A673 (cell line): ENCODE measurements at regions not wholly inside any gene's neighbourhood (a gene's known extent, or its start where the extent isn't known, plus 50 kb on each side); places are given as distances from the start of the nearest gene placed in this dataset.

Source experiments
- BruUV-seq: library from RNA; stranded (reverse); fragments of 400-500 nt; replicated peaks from 2 replicates; lab custom pipeline; 2021; lab: Mats Ljungman, UMichigan
- CTCF ChIA-PET: fragments of 300-600 bp; sonication (Branson Sonifier 250); formaldehyde crosslinking; loops from one replicate; lab custom pipeline; 2022; ENCODE audit warnings: antibody characterized with exemption; lab: Charles Lee
- POLR2A ChIA-PET: fragments of 300-600 bp; sonication (Branson Sonifier 250); formaldehyde crosslinking; loops from one replicate; lab custom pipeline; 2022; ENCODE audit warnings: antibody characterized with exemption; ENCODE audit not compliant: low non-redundant PET; lab: Charles Lee
- DNase-seq: peaks from one replicate; pipeline ENCODE4 v3.0.0-alpha.2; 2015; ENCODE audit warnings: low spot score
- H3K27ac ChIP-seq: fragments of 200-600 bp; sonication (generic); 2 replicates; pipeline ENCODE4 v1.5.1; 2016; ENCODE audit warnings: mixed run types, low read depth, mild to moderate bottlenecking, mixed read lengths, antibody characterized with exemption, low read length; ENCODE audit not compliant: poor library complexity, severe bottlenecking
- H3K27me3 ChIP-seq: fragments of 200-600 bp; sonication (generic); replicated peaks from 2 replicates; pipeline ENCODE4 v1.6.1; 2017; ENCODE audit warnings: mixed run types, low read depth, mild to moderate bottlenecking, mixed read lengths, antibody characterized with exemption, low read length; ENCODE audit not compliant: insufficient read depth, poor library complexity
- H3K36me3 ChIP-seq: fragments of 200-600 bp; sonication (generic); 2 replicates; pipeline ENCODE4 v1.6.1; 2016; ENCODE audit warnings: mixed run types, mild to moderate bottlenecking, mixed read lengths, antibody characterized with exemption, low read length; ENCODE audit not compliant: insufficient read depth, poor library complexity, severe bottlenecking
- H3K4me1 ChIP-seq: fragments of 200-600 bp; sonication (generic); 2 replicates; pipeline ENCODE4 v1.6.1; 2017; ENCODE audit warnings: mixed run types, mild to moderate bottlenecking, mixed read lengths, antibody characterized with exemption, low read length; ENCODE audit not compliant: insufficient read depth, poor library complexity, severe bottlenecking
- H3K4me3 ChIP-seq: fragments of 200-600 bp; sonication (generic); 2 replicates; pipeline ENCODE4 v1.5.1; 2016; ENCODE audit warnings: low read depth, mixed run types, mild to moderate bottlenecking, mixed read lengths, low read length; ENCODE audit not compliant: poor library complexity, severe bottlenecking
- H3K9me3 ChIP-seq: fragments of 200-600 bp; sonication (generic); 2 replicates; pipeline ENCODE4 v1.6.1; 2016; ENCODE audit warnings: mixed run types, low read depth, mild to moderate bottlenecking, mixed read lengths, antibody characterized with exemption, low read length; ENCODE audit not compliant: poor library complexity, severe bottlenecking
- EZH2 ChIP-seq: fragments of 200-600 bp; sonication (generic); IDR thresholded peaks from 2 replicates; pipeline ENCODE4 v1.6.1; 2017; ENCODE audit warnings: borderline replicate concordance, low read depth, mild to moderate bottlenecking, mixed read lengths, antibody characterized with exemption, low read length; ENCODE audit not compliant: poor library complexity, severe bottlenecking
- intact Hi-C: fragments of 100-400 bp; cut with micrococcal nuclease; formaldehyde crosslinking; loops from one replicate; pipeline ENCODE4 v1.10.0; 2022; ENCODE audit not compliant: unreplicated experiment
- TF ChIP-seq, protein P1 (sequence below): fragments of 300-800, 200-600 bp; sonication (generic); conservative IDR thresholded peaks from 2 replicates; pipeline ENCODE4 v1.5.1; 2017; ENCODE audit warnings: low read depth, mild to moderate bottlenecking, antibody characterized with exemption, low read length, moderate library complexity, mixed read lengths

DNA sequence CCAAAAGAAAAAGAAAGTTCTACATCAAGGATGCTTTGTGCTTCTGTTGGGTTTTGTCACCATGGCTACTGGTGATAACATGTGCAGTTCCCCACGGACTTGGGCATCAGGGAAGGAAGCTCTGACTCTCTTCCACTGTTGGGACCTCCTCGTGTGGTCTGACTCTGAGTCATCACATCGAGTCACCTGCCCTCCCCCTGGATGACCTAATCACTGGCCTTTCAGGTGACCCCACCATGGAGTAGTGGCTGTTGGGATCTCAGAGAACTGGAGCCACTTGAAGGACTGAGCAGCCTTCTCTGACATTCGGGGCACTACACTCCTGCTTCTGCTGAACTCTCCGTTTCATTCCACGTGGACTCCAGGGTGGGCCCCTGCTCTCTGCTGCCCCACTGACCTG is 60.8 kb upstream of the DOCK1 start:
- DNase-seq, result no peak
- BruUV-seq, result no TSS peak

DNA sequence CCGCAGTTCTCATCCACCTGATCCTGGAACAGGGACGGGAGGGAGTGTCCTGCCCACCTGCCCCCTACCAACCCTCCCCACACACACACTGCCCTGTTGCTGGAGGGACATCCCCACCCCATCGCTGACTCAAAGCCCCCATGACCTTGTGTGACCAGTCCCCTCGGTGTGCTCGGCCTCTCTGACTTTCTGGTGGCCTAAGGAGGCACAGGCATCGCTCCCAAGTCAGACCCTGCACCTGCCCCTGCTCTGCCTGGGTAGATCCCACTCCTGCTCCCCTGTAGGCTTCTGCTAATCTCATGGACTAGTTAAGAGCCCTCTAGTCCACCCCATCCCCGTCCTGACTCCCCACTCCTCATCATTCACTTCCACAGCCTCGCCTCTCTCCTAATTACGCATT is 58.8 kb upstream of the DOCK1 start:
- Histone ChIP-seq H3K4me1 (no peaks in the 10 kb centered on the region), H3K27ac (no peak overlapping the region), H3K4me3 (no peak overlapping the region), H3K36me3 (no peaks in the 10 kb centered on the region), H3K9me3 (no peaks in the 10 kb centered on the region), H3K27me3 (no peaks in the 10 kb centered on the region)
- no peak for DNase-seq
- TF ChIP-seq, protein P1, sequence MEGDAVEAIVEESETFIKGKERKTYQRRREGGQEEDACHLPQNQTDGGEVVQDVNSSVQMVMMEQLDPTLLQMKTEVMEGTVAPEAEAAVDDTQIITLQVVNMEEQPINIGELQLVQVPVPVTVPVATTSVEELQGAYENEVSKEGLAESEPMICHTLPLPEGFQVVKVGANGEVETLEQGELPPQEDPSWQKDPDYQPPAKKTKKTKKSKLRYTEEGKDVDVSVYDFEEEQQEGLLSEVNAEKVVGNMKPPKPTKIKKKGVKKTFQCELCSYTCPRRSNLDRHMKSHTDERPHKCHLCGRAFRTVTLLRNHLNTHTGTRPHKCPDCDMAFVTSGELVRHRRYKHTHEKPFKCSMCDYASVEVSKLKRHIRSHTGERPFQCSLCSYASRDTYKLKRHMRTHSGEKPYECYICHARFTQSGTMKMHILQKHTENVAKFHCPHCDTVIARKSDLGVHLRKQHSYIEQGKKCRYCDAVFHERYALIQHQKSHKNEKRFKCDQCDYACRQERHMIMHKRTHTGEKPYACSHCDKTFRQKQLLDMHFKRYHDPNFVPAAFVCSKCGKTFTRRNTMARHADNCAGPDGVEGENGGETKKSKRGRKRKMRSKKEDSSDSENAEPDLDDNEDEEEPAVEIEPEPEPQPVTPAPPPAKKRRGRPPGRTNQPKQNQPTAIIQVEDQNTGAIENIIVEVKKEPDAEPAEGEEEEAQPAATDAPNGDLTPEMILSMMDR, result no peak
- CTCF ChIA-PET, result interaction anchor here (0.6 kb wide), 1 partner anchor 33 kb away, joined by 3 read pairs; no protein-coding TSS in a partner anchor
- POLR2A ChIA-PET, result no interaction called here
- intact Hi-C loops, result no loop called here
- no TSS peak for BruUV-seq

More for the DNA sequence above, 60.8 kb upstream of the DOCK1 start:
- intact Hi-C loops, result no loop called here
- no peak for TF ChIP-seq EZH2
- TF ChIP-seq, protein P1, result no peak
- no peaks in the 10 kb centered on the region for H3K9me3 ChIP-seq
- H3K27ac ChIP-seq, result no peak overlapping the region
- CTCF ChIA-PET, result no interaction called here
- POLR2A ChIA-PET, result no interaction called here
- H3K4me1 ChIP-seq, result no peaks in the 10 kb centered on the region
- H3K4me3 ChIP-seq, result no peak overlapping the region
- no peaks in the 10 kb centered on the region for H3K36me3 ChIP-seq
- no peaks in the 10 kb centered on the region for H3K27me3 ChIP-seq

DNA sequence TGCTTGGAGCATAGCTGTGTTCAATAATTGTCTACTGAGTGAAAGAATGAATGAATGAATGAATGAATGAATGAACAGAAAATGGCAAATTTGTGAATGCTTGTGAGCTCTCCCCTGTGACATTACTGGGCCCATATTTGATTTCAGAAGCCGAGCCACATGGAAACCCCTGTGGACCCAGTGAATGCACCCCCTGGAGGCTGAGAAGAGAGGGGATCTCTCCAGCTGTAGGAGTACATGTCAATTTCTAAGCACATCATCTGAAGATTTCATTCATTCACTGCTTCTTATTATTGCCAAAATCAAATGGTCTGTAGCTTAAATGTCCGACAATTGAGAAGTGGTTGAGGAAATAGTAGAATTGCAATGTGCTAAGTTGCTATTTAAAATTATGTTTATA is 58.3 kb upstream of the DOCK1 start:
- no peaks in the 10 kb centered on the region for H3K36me3 ChIP-seq
- intact Hi-C loops, result no loop called here
- CTCF ChIA-PET, result interaction anchor here (0.6 kb wide), 1 partner anchor 33 kb away, joined by 3 read pairs; no protein-coding TSS in a partner anchor
- H3K27me3 ChIP-seq, result no peaks in the 10 kb centered on the region
- POLR2A ChIA-PET, result no interaction called here
- H3K4me1 ChIP-seq, result no peaks in the 10 kb centered on the region
- H3K27ac ChIP-seq, result no peak overlapping the region
- no TSS peak for BruUV-seq
- no peaks in the 10 kb centered on the region for H3K9me3 ChIP-seq
- H3K4me3 ChIP-seq, result no peak overlapping the region
- TF ChIP-seq EZH2, result no peak
- TF ChIP-seq, protein P1, result peak; percentile 32; the same call in 1 of the 2 replicates
- no peak for DNase-seq
